Neural cell (in vitro differentiated cells): ENCODE measurements at regions not wholly inside any gene's neighbourhood (a gene's known extent, or its start where the extent isn't known, plus 50 kb on each side); places are given as distances from the start of the nearest gene placed in this dataset.

Experiments
- H2AFZ ChIP-seq: fragments of 200-600, 300-800 bp; sonication (generic), shearing (Covaris generic); 2 replicates; pipeline ENCODE4 v1.6.0; 2014; ENCODE audit warnings: low read depth, mild to moderate bottlenecking, antibody characterized with exemption, low read length, moderate library complexity
- H3F3A ChIP-seq: fragments of 200-600 bp; shearing (Covaris generic); 2 replicates; pipeline ENCODE4 v1.6.1; 2016; ENCODE audit warnings: mild to moderate bottlenecking, moderate library complexity, mixed read lengths, antibody characterized with exemption, low read length; ENCODE audit not compliant: insufficient read depth, poor library complexity, severe bottlenecking
- H3K27ac ChIP-seq: fragments of 200-600, 300-800 bp; sonication (generic), shearing (Covaris generic); 2 replicates; pipeline ENCODE4 v1.5.1; 2014; ENCODE audit warnings: mild to moderate bottlenecking, low read length, moderate library complexity
- H3K27me3 ChIP-seq: fragments of 300-800, 200-600 bp; sonication (generic), shearing (Covaris generic); 2 replicates; pipeline ENCODE4 v1.6.0; 2014; ENCODE audit warnings: mild to moderate bottlenecking, low read depth, low read length, moderate library complexity; ENCODE audit not compliant: insufficient read depth
- H3K36me3 ChIP-seq: fragments of 300-800, 200-600 bp; sonication (generic), shearing (Covaris generic); 2 replicates; pipeline ENCODE4 v1.5.1; 2014; ENCODE audit warnings: mild to moderate bottlenecking, antibody characterized with exemption, low read length, moderate library complexity; ENCODE audit not compliant: insufficient read depth
- H3K4me2 ChIP-seq: fragments of 300-800, 200-600 bp; sonication (generic), shearing (Covaris generic); 2 replicates; pipeline ENCODE4 v1.6.0; 2014; ENCODE audit warnings: mild to moderate bottlenecking, low read length
- H3K4me3 ChIP-seq: fragments of 300-800, 200-600 bp; sonication (generic), shearing (Covaris generic); 2 replicates; pipeline ENCODE4 v1.5.1; 2014; ENCODE audit warnings: mild to moderate bottlenecking, low read length, moderate library complexity
- H3K79me2 ChIP-seq: fragments of 200-600 bp; shearing (Covaris generic); replicated peaks from 2 replicates; pipeline ENCODE4 v1.6.0; 2014; ENCODE audit warnings: mild to moderate bottlenecking, low read length, moderate library complexity; ENCODE audit not compliant: insufficient read depth
- H3K9ac ChIP-seq: fragments of 300-800, 200-600 bp; sonication (generic), shearing (Covaris generic); 2 replicates; pipeline ENCODE4 v1.6.1; 2016; ENCODE audit warnings: mild to moderate bottlenecking, low read length, mixed read lengths
- H3K9me2 ChIP-seq: fragments of 200-600 bp; shearing (Covaris generic); 2 replicates; pipeline ENCODE4 v1.6.1; 2016; ENCODE audit warnings: mild to moderate bottlenecking, low read length, mixed read lengths; ENCODE audit not compliant: insufficient read depth
- H3K9me3 ChIP-seq: fragments of 200-600, 300-800 bp; sonication (generic), shearing (Covaris generic); 2 replicates; pipeline ENCODE4 v1.6.1; 2016; ENCODE audit warnings: mild to moderate bottlenecking, mixed run types, low read length, moderate library complexity, mixed read lengths
- H4K20me1 ChIP-seq: fragments of 200-600 bp; shearing (Covaris generic); 2 replicates; pipeline ENCODE4 v1.6.1; 2016; ENCODE audit warnings: mild to moderate bottlenecking, mixed run types; ENCODE audit not compliant: insufficient read depth
- CTCF ChIP-seq: fragments of 450-650 bp; IDR thresholded peaks from 2 replicates; pipeline ENCODE4 v1.5.1; 2014; ENCODE audit warnings: antibody characterized with exemption, mild to moderate bottlenecking, moderate library complexity; ENCODE audit not compliant: poor library complexity, severe bottlenecking
- EP300 ChIP-seq: fragments of 450-650 bp; conservative IDR thresholded peaks from 2 replicates; pipeline ENCODE4 v1.6.1; 2014; ENCODE audit warnings: antibody characterized with exemption, mild to moderate bottlenecking, moderate library complexity; ENCODE audit not compliant: poor library complexity, severe bottlenecking
- EZH2 ChIP-seq: fragments of 200-600, 300-800 bp; shearing (Covaris generic), sonication (generic); IDR thresholded peaks from 2 replicates; pipeline ENCODE4 v1.6.1; 2014; ENCODE audit warnings: antibody characterized with exemption, low read length, borderline replicate concordance, mild to moderate bottlenecking; ENCODE audit not compliant: insufficient read depth, poor library complexity, severe bottlenecking
- MXI1 ChIP-seq: fragments of 450-650 bp; conservative IDR thresholded peaks from 2 replicates; pipeline ENCODE4 v1.6.1; 2014; ENCODE audit warnings: antibody characterized with exemption, mild to moderate bottlenecking; ENCODE audit not compliant: poor library complexity, severe bottlenecking
- POLR2AphosphoS5 ChIP-seq: IDR thresholded peaks from 2 replicates; pipeline ENCODE4 v1.6.1; 2012
- RAD21 ChIP-seq: fragments of 450-650 bp; conservative IDR thresholded peaks from 2 replicates; pipeline ENCODE4 v1.6.1; 2014; ENCODE audit warnings: antibody characterized with exemption, mild to moderate bottlenecking, moderate library complexity
- SMC3 ChIP-seq: fragments of 450-650 bp; conservative IDR thresholded peaks from 2 replicates; pipeline ENCODE4 v1.6.1; 2014; ENCODE audit warnings: antibody characterized with exemption, mild to moderate bottlenecking, moderate library complexity; ENCODE audit not compliant: poor library complexity
- TAF1 ChIP-seq: IDR thresholded peaks from 2 replicates; pipeline ENCODE4 v1.6.1; 2012; ENCODE audit warnings: low read depth
- TF ChIP-seq, protein P1 (sequence below): IDR thresholded peaks from 2 replicates; pipeline ENCODE4 v1.6.1; 2012; ENCODE audit warnings: borderline replicate concordance

DNA sequence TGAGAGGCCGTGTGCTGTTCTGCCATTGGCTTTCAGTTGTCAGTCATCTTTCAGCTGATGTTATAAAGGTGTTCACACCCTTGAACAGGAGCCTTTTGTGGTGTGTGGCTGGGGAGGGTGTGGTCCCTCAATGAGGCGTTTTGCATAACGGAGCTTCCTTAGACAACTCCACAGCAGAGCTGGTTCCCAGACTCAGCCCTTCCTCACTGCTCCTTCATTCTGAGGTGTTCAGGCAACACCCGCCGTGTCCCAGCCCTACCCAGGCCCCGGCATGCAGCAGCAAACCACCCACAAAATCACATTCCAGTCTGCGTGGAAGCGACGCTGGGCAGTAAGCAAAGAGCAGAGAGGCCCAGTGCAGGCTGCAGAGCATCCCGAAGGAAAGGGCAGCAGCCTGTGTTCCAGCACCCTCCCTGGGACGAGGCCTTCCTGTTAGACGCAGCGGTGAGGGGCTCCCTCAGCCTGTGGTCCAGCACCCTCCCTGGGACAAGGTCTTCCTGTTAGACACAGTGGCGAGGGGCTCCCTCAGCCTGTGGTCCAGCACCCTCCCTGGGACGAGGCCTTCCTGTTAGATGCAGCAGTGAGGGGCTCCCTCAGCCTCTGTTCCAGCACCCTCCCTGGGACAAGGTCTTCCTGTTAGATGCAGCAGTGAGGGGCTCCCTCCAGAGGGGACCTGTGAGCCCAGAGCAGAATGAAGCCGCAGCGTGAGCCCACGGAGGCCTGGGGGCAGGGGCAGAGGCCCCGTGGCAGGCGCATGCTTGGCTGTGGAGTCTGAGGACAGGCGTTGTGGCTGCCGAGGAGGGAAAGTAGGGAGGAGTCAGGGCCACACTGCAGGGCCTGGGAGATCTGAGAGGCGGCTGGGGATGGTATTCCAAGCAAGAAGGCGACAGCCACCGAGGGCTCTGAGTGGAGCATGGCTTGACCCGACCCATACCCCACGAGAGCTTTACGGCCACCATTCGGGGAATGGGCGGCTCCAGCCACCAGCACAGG, 201.8 kb upstream of the HDAC4 start:
- Histone ChIP-seq H3K27me3 (no peaks in the 10 kb centered on the region), H4K20me1 (no peaks in the 10 kb centered on the region), H3K27ac (no peak overlapping the region), H3K9ac (no peak overlapping the region), H3K4me2 (no peak overlapping the region), H3K9me2 (no peaks in the 10 kb centered on the region), H3K9me3 (no peaks in the 10 kb centered on the region), H2AFZ (no peak overlapping the region), H3K36me3 (no peaks in the 10 kb centered on the region), H3K79me2 (no peaks in the 10 kb centered on the region), H3F3A (no peaks in the 10 kb centered on the region), H3K4me3 (no peak overlapping the region)
- TF ChIP-seq, protein P1, sequence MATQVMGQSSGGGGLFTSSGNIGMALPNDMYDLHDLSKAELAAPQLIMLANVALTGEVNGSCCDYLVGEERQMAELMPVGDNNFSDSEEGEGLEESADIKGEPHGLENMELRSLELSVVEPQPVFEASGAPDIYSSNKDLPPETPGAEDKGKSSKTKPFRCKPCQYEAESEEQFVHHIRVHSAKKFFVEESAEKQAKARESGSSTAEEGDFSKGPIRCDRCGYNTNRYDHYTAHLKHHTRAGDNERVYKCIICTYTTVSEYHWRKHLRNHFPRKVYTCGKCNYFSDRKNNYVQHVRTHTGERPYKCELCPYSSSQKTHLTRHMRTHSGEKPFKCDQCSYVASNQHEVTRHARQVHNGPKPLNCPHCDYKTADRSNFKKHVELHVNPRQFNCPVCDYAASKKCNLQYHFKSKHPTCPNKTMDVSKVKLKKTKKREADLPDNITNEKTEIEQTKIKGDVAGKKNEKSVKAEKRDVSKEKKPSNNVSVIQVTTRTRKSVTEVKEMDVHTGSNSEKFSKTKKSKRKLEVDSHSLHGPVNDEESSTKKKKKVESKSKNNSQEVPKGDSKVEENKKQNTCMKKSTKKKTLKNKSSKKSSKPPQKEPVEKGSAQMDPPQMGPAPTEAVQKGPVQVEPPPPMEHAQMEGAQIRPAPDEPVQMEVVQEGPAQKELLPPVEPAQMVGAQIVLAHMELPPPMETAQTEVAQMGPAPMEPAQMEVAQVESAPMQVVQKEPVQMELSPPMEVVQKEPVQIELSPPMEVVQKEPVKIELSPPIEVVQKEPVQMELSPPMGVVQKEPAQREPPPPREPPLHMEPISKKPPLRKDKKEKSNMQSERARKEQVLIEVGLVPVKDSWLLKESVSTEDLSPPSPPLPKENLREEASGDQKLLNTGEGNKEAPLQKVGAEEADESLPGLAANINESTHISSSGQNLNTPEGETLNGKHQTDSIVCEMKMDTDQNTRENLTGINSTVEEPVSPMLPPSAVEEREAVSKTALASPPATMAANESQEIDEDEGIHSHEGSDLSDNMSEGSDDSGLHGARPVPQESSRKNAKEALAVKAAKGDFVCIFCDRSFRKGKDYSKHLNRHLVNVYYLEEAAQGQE, result no peak
- no peak for TF ChIP-seq MXI1
- no peak for TF ChIP-seq RAD21
- TF ChIP-seq EZH2, result no peak
- no peak for TF ChIP-seq CTCF
- TF ChIP-seq TAF1, result no peak
- no peak for TF ChIP-seq SMC3
- no peak for TF ChIP-seq POLR2AphosphoS5
- no peak for TF ChIP-seq EP300

GRCh38 chr2:239601880-239602279, 201.1 kb upstream of the HDAC4 start:
- no peaks in the 10 kb centered on the region for H3F3A ChIP-seq
- no peaks in the 10 kb centered on the region for H3K79me2 ChIP-seq
- no peaks in the 10 kb centered on the region for H3K36me3 ChIP-seq
- no peak overlapping the region for H3K4me3 ChIP-seq
- no peaks in the 10 kb centered on the region for H3K9me3 ChIP-seq
- TF ChIP-seq, protein P1, result no peak
- no peak for TF ChIP-seq SMC3
- no peaks in the 10 kb centered on the region for H3K27me3 ChIP-seq
- H3K27ac ChIP-seq, result no peak overlapping the region
- no peak overlapping the region for H2AFZ ChIP-seq
- no peaks in the 10 kb centered on the region for H3K9me2 ChIP-seq
- no peak overlapping the region for H3K9ac ChIP-seq
- no peak overlapping the region for H3K4me2 ChIP-seq
- H4K20me1 ChIP-seq, result no peaks in the 10 kb centered on the region
